Panc1 (cell line): ENCODE measurements at regions not wholly inside any gene's neighbourhood (a gene's known extent, or its start where the extent isn't known, plus 50 kb on each side); places are given as distances from the start of the nearest gene placed in this dataset.

Experiments
- ATAC-seq: fragments of 200-7000 bp; cut with Tn5 transposase; 2 replicates; pipeline ENCODE4 v1.9.1; 2020; ENCODE audit warnings: mild to moderate bottlenecking, moderate library complexity
- BruUV-seq: library from RNA; stranded (reverse); fragments of 400-500 nt; replicated peaks from 2 replicates; lab custom pipeline; 2021; lab: Mats Ljungman, UMichigan
- CTCF ChIA-PET: fragments of 300-600 bp; sonication (Branson Sonifier 250); formaldehyde crosslinking; loops from one replicate; lab custom pipeline; 2022; ENCODE audit warnings: antibody characterized with exemption; lab: Charles Lee
- POLR2A ChIA-PET: fragments of 300-600 bp; sonication (Branson Sonifier 250); formaldehyde crosslinking; loops from one replicate; lab custom pipeline; 2022; ENCODE audit warnings: antibody characterized with exemption; lab: Charles Lee
- DNase-seq: peaks from one replicate; pipeline ENCODE4 v3.0.0-alpha.2; 2010; ENCODE audit warnings: low read depth, low spot score
- H3K27ac ChIP-seq: 2 replicates; pipeline ENCODE4 v1.5.1; 2011; ENCODE audit warnings: mild to moderate bottlenecking, low read length, inconsistent platforms
- H3K27me3 ChIP-seq: fragments of 200-500 bp; sonication (Bioruptor generic); 2 replicates; pipeline ENCODE4 v1.6.0; 2014; ENCODE audit warnings: low read length, inconsistent platforms; ENCODE audit not compliant: control insufficient read depth, insufficient read depth
- H3K36me3 ChIP-seq: fragments of 200-500 bp; sonication (Bioruptor generic); 2 replicates; pipeline ENCODE4 v1.5.1; 2014; ENCODE audit warnings: inconsistent platforms, mild to moderate bottlenecking, low read length, moderate library complexity; ENCODE audit not compliant: control insufficient read depth, insufficient read depth
- H3K4me1 ChIP-seq: 2 replicates; pipeline ENCODE4 v1.5.1; 2011; ENCODE audit warnings: inconsistent platforms, mild to moderate bottlenecking, low read length, moderate library complexity; ENCODE audit not compliant: control insufficient read depth, insufficient read depth
- H3K4me3 ChIP-seq, 2 experiments: 2 replicates each; pipeline ENCODE4 v1.5.1; 2011 to 2012; ENCODE audit warnings: low read depth in 2 of 2, low read length in 2 of 2, mild to moderate bottlenecking in 2 of 2, inconsistent platforms in 1 of 2, moderate library complexity in 1 of 2
- H3K9me3 ChIP-seq: fragments of 200-500 bp; sonication (Bioruptor generic); 2 replicates; pipeline ENCODE4 v1.5.1; 2014; ENCODE audit warnings: low read depth, mild to moderate bottlenecking, inconsistent platforms, low read length, moderate library complexity; ENCODE audit not compliant: control insufficient read depth, insufficient read depth
- CTCF ChIP-seq: fragments of 450-650 bp; IDR thresholded peaks from 2 replicates; pipeline ENCODE4 v1.5.1; 2017; ENCODE audit warnings: mild to moderate bottlenecking
- POLR2AphosphoS5 ChIP-seq: IDR thresholded peaks from 2 replicates; pipeline ENCODE4 v1.6.1; 2012; ENCODE audit warnings: mild to moderate bottlenecking, low read depth, low read length, moderate library complexity
- REST ChIP-seq, 2 experiments: IDR thresholded peaks; 2 replicates each; pipeline ENCODE4 v1.6.1; 2011 to 2012; ENCODE audit warnings: low read depth in 2 of 2, control low read depth in 1 of 2, low read length in 1 of 2, mild to moderate bottlenecking in 1 of 2, moderate library complexity in 1 of 2; ENCODE audit not compliant: insufficient read depth in 1 of 2
- SIN3A ChIP-seq: IDR thresholded peaks from 2 replicates; pipeline ENCODE4 v1.6.1; 2012; ENCODE audit warnings: low read depth, mild to moderate bottlenecking, low read length, moderate library complexity, borderline replicate concordance; ENCODE audit not compliant: insufficient read depth
- TCF7L2 ChIP-seq: IDR thresholded peaks from 2 replicates; pipeline ENCODE4 v1.6.1; 2011; ENCODE audit warnings: mild to moderate bottlenecking, low read depth, low read length, inconsistent platforms
- in situ Hi-C: cut with HindIII; loops from 2 replicates; pipeline ENCODE4 v1.10.0; 2016; ENCODE audit warnings: low sequenced_read_pairs, low pct_unique_long_range_greater_than_20kb
- intact Hi-C: fragments of 100-400 bp; cut with micrococcal nuclease; formaldehyde crosslinking; loops from one replicate; pipeline ENCODE4 v1.10.0; 2022; ENCODE audit not compliant: unreplicated experiment

- CTCF ChIA-PET: no interaction called here
These were observed 478.9 kb upstream of the TBL1XR1 start for GRCh38 chr3:177676148-177676547.

GRCh38 chr3:177676947-177677587, 479.8 kb upstream of the TBL1XR1 start:
- Histone ChIP-seq H3K27ac (no peak overlapping the region; the same call in 1 of the 2 replicates), H3K9me3 (no peaks in the 10 kb centered on the region), H3K4me1 (no peaks in the 10 kb centered on the region), H3K36me3 (no peaks in the 10 kb centered on the region), H3K27me3 (no peaks in the 10 kb centered on the region), H3K4me3 (no peak overlapping the region)
- TF ChIP-seq TCF7L2: no peak
- TF ChIP-seq CTCF: no peak
- TF ChIP-seq SIN3A: no peak
- no peak for TF ChIP-seq POLR2AphosphoS5
- in situ Hi-C loops (no loop called here), intact Hi-C loops (no loop called here)
- ATAC-seq: no peak
- ChIA-PET POLR2A (no interaction called here), CTCF (no interaction called here)
- no peak for DNase-seq
- no TSS peak for BruUV-seq

More at GRCh38 chr3:177676148-177676547, 478.9 kb upstream of the TBL1XR1 start:
- Histone ChIP-seq H3K9me3 (no peaks in the 10 kb centered on the region), H3K27me3 (no peaks in the 10 kb centered on the region), H3K27ac (peak overlapping the region; percentile 4; the same call in 1 of the 2 replicates), H3K4me1 (no peaks in the 10 kb centered on the region), H3K36me3 (no peaks in the 10 kb centered on the region), H3K4me3 (no peak overlapping the region)
- BruUV-seq: no TSS peak
- intact Hi-C loops (no loop called here), in situ Hi-C loops (no loop called here)
- no peak for ATAC-seq
- TF ChIP-seq TCF7L2: no peak
- TF ChIP-seq POLR2AphosphoS5: no peak
- TF ChIP-seq CTCF: no peak
- TF ChIP-seq REST (IDR thresholded peaks at IDR 0.05; ENCODE audit: insufficient read depth in 1 of 2, low read depth in 2 of 2, low read length in 1 of 2): no peak
- no peak for TF ChIP-seq SIN3A
- no peak for DNase-seq
- POLR2A ChIA-PET: no interaction called here
